Astrocyte (in vitro differentiated cells and primary cell): ENCODE measurements at regions not wholly inside any gene's neighbourhood (a gene's known extent, or its start where the extent isn't known, plus 50 kb on each side); places are given as distances from the start of the nearest gene placed in this dataset.

Experiments
- DNase-seq: peaks from one replicate; pipeline ENCODE4 v3.0.0-alpha.2; 2010; ENCODE audit warnings: low read depth
- FAIRE-seq: peaks from 2 replicates; lab custom pipeline; 2011; peaks lifted over from hg19 to GRCh38; lab: Jason Lieb, UNC
- H2AFZ ChIP-seq: 2 replicates; pipeline ENCODE4 v1.6.0; 2012; ENCODE audit warnings: low read depth, low read length, inconsistent platforms
- H3K27ac ChIP-seq: 2 replicates; pipeline ENCODE4 v1.5.1; 2011; ENCODE audit warnings: low read depth, low read length, inconsistent platforms
- H3K27me3 ChIP-seq: 2 replicates; pipeline ENCODE4 v1.6.0; 2011; ENCODE audit warnings: low read length, inconsistent platforms; ENCODE audit not compliant: insufficient read depth
- H3K36me3 ChIP-seq: 2 replicates; pipeline ENCODE4 v1.5.1; 2011; ENCODE audit warnings: low read length, inconsistent platforms; ENCODE audit not compliant: insufficient read depth
- H3K4me1 ChIP-seq: 2 replicates; pipeline ENCODE4 v1.5.1; 2011; ENCODE audit warnings: low read length, inconsistent platforms; ENCODE audit not compliant: insufficient read depth
- H3K4me2 ChIP-seq: 2 replicates; pipeline ENCODE4 v1.6.0; 2012; ENCODE audit warnings: low read length, inconsistent platforms
- H3K4me3 ChIP-seq: 2 replicates; pipeline ENCODE4 v1.5.1; 2011; ENCODE audit warnings: low read depth, mild to moderate bottlenecking, low read length, inconsistent platforms; ENCODE audit not compliant: insufficient read depth
- H3K79me2 ChIP-seq: 2 replicates; pipeline ENCODE4 v1.6.0; 2012; ENCODE audit warnings: mild to moderate bottlenecking, low read length, inconsistent platforms; ENCODE audit not compliant: insufficient read depth
- H3K9ac ChIP-seq: 2 replicates; pipeline ENCODE4 v1.6.0; 2012; ENCODE audit warnings: mild to moderate bottlenecking, low read length, inconsistent platforms
- H3K9me3 ChIP-seq: 2 replicates; pipeline ENCODE4 v1.5.1; 2012; ENCODE audit warnings: low read depth, mild to moderate bottlenecking, low read length, inconsistent platforms; ENCODE audit not compliant: insufficient read depth
- H4K20me1 ChIP-seq: 2 replicates; pipeline ENCODE4 v1.6.0; 2012; ENCODE audit warnings: low read length, inconsistent platforms; ENCODE audit not compliant: insufficient read depth
- H3K27ac Mint-ChIP-seq: one replicate; pipeline ENCODE4 v1.8.0; 2021; ENCODE audit warnings: mild to moderate bottlenecking, mixed read lengths; ENCODE audit not compliant: unreplicated experiment
- H3K27me3 Mint-ChIP-seq: one replicate; pipeline ENCODE4 v1.8.0; 2021; ENCODE audit warnings: low read depth, mixed read lengths; ENCODE audit not compliant: unreplicated experiment
- H3K36me3 Mint-ChIP-seq: one replicate; pipeline ENCODE4 v1.8.0; 2021; ENCODE audit warnings: low read depth, mixed read lengths; ENCODE audit not compliant: unreplicated experiment
- H3K4me1 Mint-ChIP-seq: one replicate; pipeline ENCODE4 v1.8.0; 2021; ENCODE audit warnings: low read depth, mixed read lengths; ENCODE audit not compliant: unreplicated experiment
- H3K4me3 Mint-ChIP-seq: one replicate; pipeline ENCODE4 v1.8.0; 2021; ENCODE audit warnings: mild to moderate bottlenecking, moderate library complexity, mixed read lengths; ENCODE audit not compliant: unreplicated experiment
- H3K9me3 Mint-ChIP-seq: one replicate; pipeline ENCODE4 v1.8.0; 2021; ENCODE audit warnings: mild to moderate bottlenecking, mixed read lengths; ENCODE audit not compliant: unreplicated experiment
- CTCF ChIP-seq: IDR thresholded peaks from 2 replicates; pipeline ENCODE4 v1.5.1; 2011; ENCODE audit warnings: low read depth, mild to moderate bottlenecking, inconsistent platforms, low read length, moderate library complexity; ENCODE audit not compliant: insufficient read depth
- EZH2 ChIP-seq: IDR thresholded peaks from 2 replicates; pipeline ENCODE4 v1.6.1; 2012; ENCODE audit warnings: mild to moderate bottlenecking, low read length, inconsistent platforms; ENCODE audit not compliant: insufficient read depth

DNA sequence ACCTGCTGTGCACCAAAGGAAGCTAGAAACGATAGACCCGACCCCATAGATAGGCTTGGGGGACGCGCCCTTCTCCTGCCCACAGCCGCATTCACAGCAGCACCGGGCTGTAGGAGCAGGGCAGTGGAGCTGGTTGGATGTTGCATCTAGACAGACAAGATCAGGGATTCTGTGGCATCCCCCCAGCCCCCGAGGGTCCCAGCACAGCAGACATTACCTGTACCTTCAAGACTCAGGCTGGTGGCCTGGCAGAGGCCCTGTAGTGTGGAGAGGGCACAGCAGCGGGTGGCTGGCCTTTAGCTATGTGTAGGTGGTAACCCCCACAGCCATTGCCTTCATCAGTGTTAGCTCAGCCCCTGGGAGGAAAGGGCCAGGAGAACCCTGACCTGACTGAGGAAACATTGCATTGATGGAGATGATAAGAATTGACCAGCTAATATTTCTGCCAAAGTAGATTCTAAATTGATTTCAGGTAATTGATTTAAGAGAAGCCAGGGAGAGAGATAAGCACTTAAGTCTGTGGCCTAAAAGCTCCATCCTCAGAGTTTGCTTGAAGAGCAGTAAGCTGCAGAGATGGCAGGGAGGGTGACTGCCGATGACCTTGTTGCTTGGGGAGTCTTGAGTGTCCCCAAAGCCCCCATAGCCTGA, 269.4 kb downstream of the TLE3 start:
- H3K36me3 ChIP-seq, result no peaks in the 10 kb centered on the region
- peaks cover 50% of the 10 kb centered on the region for H3K27me3 Mint-ChIP-seq
- no peak for DNase-seq
- FAIRE-seq, result no peak
- TF ChIP-seq EZH2 (no peak), CTCF (no peak)
- H3K9me3 ChIP-seq, result no peaks in the 10 kb centered on the region
- H3K9me3 Mint-ChIP-seq, result no peaks in the 10 kb centered on the region
- no peaks in the 10 kb centered on the region for H3K79me2 ChIP-seq
- H2AFZ ChIP-seq, result no peak overlapping the region
- peaks cover 12% of the 10 kb centered on the region for H3K27me3 ChIP-seq
- no peak overlapping the region for H3K9ac ChIP-seq
- H3K36me3 Mint-ChIP-seq, result no peaks in the 10 kb centered on the region
- no peak overlapping the region for H3K4me2 ChIP-seq
- H3K4me3 ChIP-seq, result no peak overlapping the region
- no peak overlapping the region for H3K4me3 Mint-ChIP-seq
- H4K20me1 ChIP-seq, result no peaks in the 10 kb centered on the region
- peaks cover 11% of the 10 kb centered on the region for H3K4me1 ChIP-seq
- H3K27ac ChIP-seq, result no peak overlapping the region
- peaks cover 7% of the 10 kb centered on the region for H3K4me1 Mint-ChIP-seq
- no peak overlapping the region for H3K27ac Mint-ChIP-seq

DNA sequence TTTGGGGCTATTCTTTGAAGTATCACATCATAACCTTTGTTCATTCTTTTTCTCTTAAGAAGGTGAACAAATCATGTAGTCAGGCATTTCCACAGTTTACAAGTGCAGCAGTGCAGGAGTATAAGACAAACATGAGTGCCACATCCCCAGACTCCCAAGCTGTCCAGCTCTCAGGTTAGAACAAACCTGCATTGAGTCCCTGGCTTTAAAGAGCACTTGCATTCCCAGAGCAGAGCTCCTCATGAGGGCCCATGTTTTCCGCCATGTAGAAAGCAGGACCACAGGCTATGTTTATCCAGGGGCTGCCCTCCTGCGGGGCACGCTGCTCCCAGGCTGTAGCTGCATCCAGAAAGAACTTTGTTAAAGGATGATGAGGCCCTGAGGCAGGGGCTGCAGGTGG, 267.7 kb downstream of the TLE3 start:
- FAIRE-seq (no peak), DNase-seq (no peak)
- Mint-ChIP-seq H3K4me3 (no peak overlapping the region), H3K9me3 (peaks cover 3% of the 10 kb centered on the region), H3K4me1 (peaks cover 12% of the 10 kb centered on the region), H3K27ac (no peak overlapping the region), H3K27me3 (peaks cover 63% of the 10 kb centered on the region), H3K36me3 (no peaks in the 10 kb centered on the region)
- H4K20me1 ChIP-seq, result no peaks in the 10 kb centered on the region
- H2AFZ ChIP-seq, result no peak overlapping the region
- no peaks in the 10 kb centered on the region for H3K36me3 ChIP-seq
- peaks cover 10% of the 10 kb centered on the region for H3K27me3 ChIP-seq
- H3K4me3 ChIP-seq, result no peak overlapping the region
- no peak overlapping the region for H3K4me2 ChIP-seq
- H3K9me3 ChIP-seq, result no peaks in the 10 kb centered on the region
- TF ChIP-seq EZH2 (no peak), CTCF (no peak)
- peaks cover 14% of the 10 kb centered on the region for H3K4me1 ChIP-seq
- H3K27ac ChIP-seq, result no peak overlapping the region
- no peak overlapping the region for H3K9ac ChIP-seq
- no peaks in the 10 kb centered on the region for H3K79me2 ChIP-seq

GRCh38 chr15:69830430-69830829, 267.3 kb downstream of the TLE3 start:
- Histone ChIP-seq H3K27me3 (peaks cover 5% of the 10 kb centered on the region), H3K79me2 (no peaks in the 10 kb centered on the region), H3K4me2 (no peak overlapping the region), H2AFZ (no peak overlapping the region), H3K9me3 (no peaks in the 10 kb centered on the region), H3K36me3 (no peaks in the 10 kb centered on the region), H3K9ac (no peak overlapping the region), H4K20me1 (no peaks in the 10 kb centered on the region), H3K4me3 (no peak overlapping the region), H3K4me1 (peaks cover 14% of the 10 kb centered on the region), H3K27ac (no peak overlapping the region)
- TF ChIP-seq EZH2 (no peak), CTCF (no peak)
- Mint-ChIP-seq H3K27me3 (peaks cover 64% of the 10 kb centered on the region), H3K9me3 (peaks cover 3% of the 10 kb centered on the region), H3K36me3 (no peaks in the 10 kb centered on the region), H3K27ac (no peak overlapping the region), H3K4me1 (peaks cover 16% of the 10 kb centered on the region), H3K4me3 (no peak overlapping the region)
- no peak for DNase-seq
- FAIRE-seq, result no peak
